ENCODE measurements at regions not wholly inside any gene's neighbourhood (a gene's known extent, or its start where the extent isn't known, plus 50 kb on each side); places are given as distances from the start of the nearest gene placed in this dataset.

- Histone ChIP-seq H3K4me1 (no peaks in the 10 kb centered on the region), H3K27me3 (no peaks in the 10 kb centered on the region), H3K36me3 (no peaks in the 10 kb centered on the region), H3K4me3 (no peak overlapping the region), H3K27ac (no peak overlapping the region), H3K9me3 (no peaks in the 10 kb centered on the region)
- no peak for DNase-seq
- no peak for ATAC-seq
- no peak for TF ChIP-seq POLR2A (IDR thresholded peaks at IDR 0.05)
- TF ChIP-seq, protein P1, sequence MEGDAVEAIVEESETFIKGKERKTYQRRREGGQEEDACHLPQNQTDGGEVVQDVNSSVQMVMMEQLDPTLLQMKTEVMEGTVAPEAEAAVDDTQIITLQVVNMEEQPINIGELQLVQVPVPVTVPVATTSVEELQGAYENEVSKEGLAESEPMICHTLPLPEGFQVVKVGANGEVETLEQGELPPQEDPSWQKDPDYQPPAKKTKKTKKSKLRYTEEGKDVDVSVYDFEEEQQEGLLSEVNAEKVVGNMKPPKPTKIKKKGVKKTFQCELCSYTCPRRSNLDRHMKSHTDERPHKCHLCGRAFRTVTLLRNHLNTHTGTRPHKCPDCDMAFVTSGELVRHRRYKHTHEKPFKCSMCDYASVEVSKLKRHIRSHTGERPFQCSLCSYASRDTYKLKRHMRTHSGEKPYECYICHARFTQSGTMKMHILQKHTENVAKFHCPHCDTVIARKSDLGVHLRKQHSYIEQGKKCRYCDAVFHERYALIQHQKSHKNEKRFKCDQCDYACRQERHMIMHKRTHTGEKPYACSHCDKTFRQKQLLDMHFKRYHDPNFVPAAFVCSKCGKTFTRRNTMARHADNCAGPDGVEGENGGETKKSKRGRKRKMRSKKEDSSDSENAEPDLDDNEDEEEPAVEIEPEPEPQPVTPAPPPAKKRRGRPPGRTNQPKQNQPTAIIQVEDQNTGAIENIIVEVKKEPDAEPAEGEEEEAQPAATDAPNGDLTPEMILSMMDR (IDR thresholded peaks at IDR 0.05): no peak
- intact Hi-C loops (cut with DNase I): no loop called here
Observed at GRCh38 chr2:19078709-19079108, 279.7 kb downstream of the OSR1 start.

- Histone ChIP-seq H3K9me3 (no peaks in the 10 kb centered on the region), H3K4me1 (peaks cover 0 to 11% (median 0%) of the 10 kb centered on the region in 12 donors), H3K27me3 (no peaks in the 10 kb centered on the region), H3K36me3 (no peaks in the 10 kb centered on the region), H3K27ac (no peak overlapping the region), H3K4me3 (no peak overlapping the region)
- TF ChIP-seq POLR2A (IDR thresholded peaks at IDR 0.05): no peak
- TF ChIP-seq, protein P1 (IDR thresholded peaks at IDR 0.05): no peak
- 85 to 89% (median 87%) methylated on average over 3 to 4 of the region's 4 CpGs for WGBS, 4 donors
- intact Hi-C loops (cut with DNase I): no loop called here
- ATAC-seq (peak in 2 of 4 donors; percentile 32 to 54), DNase-seq (no peak)
Observed at GRCh38 chr2:19073522-19073921, 284.9 kb downstream of the OSR1 start.

GRCh38 chr2:19072161-19072560 lies 286.3 kb downstream of the OSR1 start:
- peak in 1 of 4 donors; percentile 52 for ATAC-seq
- peaks cover 0 to 11% (median 0%) of the 10 kb centered on the region in 12 donors for H3K4me1 ChIP-seq
- no peaks in the 10 kb centered on the region for H3K36me3 ChIP-seq
- 65 to 84% (median 80%) methylated on average over 2 of the region's 2 CpGs for WGBS, 4 donors
- no peaks in the 10 kb centered on the region for H3K27me3 ChIP-seq
- H3K4me3 ChIP-seq: no peak overlapping the region
- TF ChIP-seq POLR2A (IDR thresholded peaks at IDR 0.05): no peak
- TF ChIP-seq, protein P1 (IDR thresholded peaks at IDR 0.05): no peak
- H3K27ac ChIP-seq: no peak overlapping the region
- no peaks in the 10 kb centered on the region for H3K9me3 ChIP-seq
- DNase-seq: no peak
- intact Hi-C loops (cut with DNase I): no loop called here

DNA sequence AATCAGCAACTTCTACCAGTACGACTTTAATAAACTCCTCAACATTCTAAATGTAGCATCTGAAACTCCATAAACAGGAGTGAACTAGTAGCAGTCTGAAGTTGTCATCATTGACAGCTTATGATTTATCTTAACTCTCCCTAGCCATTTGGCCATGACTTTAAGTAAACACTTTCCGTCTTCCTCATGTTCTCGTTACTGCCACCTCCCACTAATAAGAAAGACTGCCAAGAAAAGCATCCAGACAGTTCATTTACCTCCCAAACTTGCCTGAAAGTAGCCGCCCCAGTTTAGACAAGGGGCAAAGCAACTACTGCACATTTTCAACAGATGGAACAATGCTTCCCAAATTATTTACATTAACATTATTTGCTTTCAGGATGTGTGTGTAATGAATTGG lies 287.5 kb downstream of the OSR1 start:
- TF ChIP-seq, protein P1 (IDR thresholded peaks at IDR 0.05): no peak
- TF ChIP-seq POLR2A (IDR thresholded peaks at IDR 0.05): no peak
- intact Hi-C loops (cut with DNase I): no loop called here
- DNase-seq (no peak), ATAC-seq (peak in 2 of 4 donors; percentile 45 to 49)
- Histone ChIP-seq H3K27ac (no peak overlapping the region), H3K4me3 (no peak overlapping the region), H3K27me3 (no peaks in the 10 kb centered on the region), H3K4me1 (peaks cover 0 to 11% (median 0%) of the 10 kb centered on the region in 12 donors), H3K36me3 (no peaks in the 10 kb centered on the region), H3K9me3 (no peaks in the 10 kb centered on the region)
- WGBS, 4 donors: 61 to 71% (median 64%) methylated on average over 4 of the region's 4 CpGs

All from heart left ventricle (tissue), 16 donors.